ENCODE measurements at regions not wholly inside any gene's neighbourhood (a gene's known extent, or its start where the extent isn't known, plus 50 kb on each side); places are given as distances from the start of the nearest gene placed in this dataset.

GRCh38 chr3:192026661-192027060 is 565.7 kb downstream of the PYDC2 start:
- TF ChIP-seq POLR2A (IDR thresholded peaks at IDR 0.05; ENCODE audit: low read depth, low read length) = no peak
- TF ChIP-seq POLR2AphosphoS5 (IDR thresholded peaks at IDR 0.05; ENCODE audit: low read depth, low read length) = no peak
- no peak for TF ChIP-seq TAF1 (IDR thresholded peaks at IDR 0.05; ENCODE audit: low read depth, low read length)
- no peak for TF ChIP-seq PAX5 (IDR thresholded peaks at IDR 0.05; ENCODE audit: insufficient read depth, low read length, severe bottlenecking)

Data from GM12891 (cell line).